ENCODE measurements at regions not wholly inside any gene's neighbourhood (a gene's known extent, or its start where the extent isn't known, plus 50 kb on each side); places are given as distances from the start of the nearest gene placed in this dataset.

- H3K27me3 ChIP-seq (ENCODE audit: insufficient read depth), result no peaks in the 10 kb centered on the region
Observed at GRCh38 chr11:119957951-119958350, 180.0 kb downstream of the TRIM29 start.

DNA sequence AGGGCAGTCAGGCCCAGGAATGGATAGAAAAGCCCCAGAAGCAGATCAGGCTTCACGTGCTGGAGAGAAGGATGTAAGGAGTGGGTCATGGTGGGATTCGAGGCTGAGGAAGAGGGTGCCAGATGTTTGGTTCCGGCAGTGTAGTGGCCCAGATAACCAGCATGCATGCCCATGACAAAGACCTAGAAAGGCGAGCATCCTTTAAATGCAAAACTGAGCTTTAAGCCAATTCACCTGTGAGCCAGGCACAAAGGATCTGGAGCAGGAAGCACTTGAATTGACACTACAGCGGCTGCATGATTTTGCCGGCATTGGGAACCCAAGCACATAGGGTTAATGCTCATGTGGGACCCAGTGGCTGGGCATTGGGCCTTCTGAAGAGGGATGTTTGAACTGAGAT is 185.5 kb downstream of the TRIM29 start:
- no peaks in the 10 kb centered on the region for H3K36me3 ChIP-seq (ENCODE audit: insufficient read depth)
- H3K27ac ChIP-seq (ENCODE audit: low read depth), result no peak overlapping the region
- H4K20me1 ChIP-seq (replicated peaks; ENCODE audit: insufficient read depth), result no peaks in the 10 kb centered on the region
- peaks cover 2% of the 10 kb centered on the region for H3K27me3 Mint-ChIP-seq (ENCODE audit: insufficient read depth, low read depth, poor library complexity)
- peaks cover 18% of the 10 kb centered on the region for H3K4me1 ChIP-seq (ENCODE audit: insufficient read depth)
- no peak overlapping the region for H3K4me3 ChIP-seq
- no peaks in the 10 kb centered on the region for H3K79me2 ChIP-seq (replicated peaks; ENCODE audit: insufficient read depth)
- no peak overlapping the region for H3K27ac Mint-ChIP-seq
- 0 out of 2 replicates have a peak overlapping the region, but pooled peaks have one; percentile 27 for H3K4me2 ChIP-seq
- peaks cover 9% of the 10 kb centered on the region for H3K4me1 Mint-ChIP-seq
- no peaks in the 10 kb centered on the region for H3K9me3 Mint-ChIP-seq
- peak; percentile 44 for DNase-seq (ENCODE audit: low spot score)
- no peak overlapping the region for H3K4me3 Mint-ChIP-seq
- H3F3A ChIP-seq (replicated peaks; ENCODE audit: low read depth), result no peaks in the 10 kb centered on the region
- H3K36me3 Mint-ChIP-seq (ENCODE audit: low read depth), result no peaks in the 10 kb centered on the region
- H3K9me2 ChIP-seq (ENCODE audit: insufficient read depth), result no peaks in the 10 kb centered on the region
- no peaks in the 10 kb centered on the region for H3K27me3 ChIP-seq (ENCODE audit: insufficient read depth)
- peak overlapping the region; percentile 70; the same call in 1 of the 2 replicates for H2AFZ ChIP-seq
- peak; percentile 60 for ATAC-seq
- TF ChIP-seq JUNB (IDR thresholded peaks at IDR 0.05; ENCODE audit: unreplicated experiment) (no peak), ZNF331 (CRISPR knock-in tag; IDR thresholded peaks at IDR 0.05; ENCODE audit: low read depth) (no peak), POLR2AphosphoS5 (IDR thresholded peaks at IDR 0.05; ENCODE audit: low read depth) (no peak), STAT1 (IDR thresholded peaks at IDR 0.05; ENCODE audit: unreplicated experiment) (no peak), REST (IDR thresholded peaks at IDR 0.05; ENCODE audit: unreplicated experiment) (no peak), EZH2 (IDR thresholded peaks at IDR 0.05; ENCODE audit: low read depth, unreplicated experiment) (no peak)
- TF ChIP-seq, protein P1, sequence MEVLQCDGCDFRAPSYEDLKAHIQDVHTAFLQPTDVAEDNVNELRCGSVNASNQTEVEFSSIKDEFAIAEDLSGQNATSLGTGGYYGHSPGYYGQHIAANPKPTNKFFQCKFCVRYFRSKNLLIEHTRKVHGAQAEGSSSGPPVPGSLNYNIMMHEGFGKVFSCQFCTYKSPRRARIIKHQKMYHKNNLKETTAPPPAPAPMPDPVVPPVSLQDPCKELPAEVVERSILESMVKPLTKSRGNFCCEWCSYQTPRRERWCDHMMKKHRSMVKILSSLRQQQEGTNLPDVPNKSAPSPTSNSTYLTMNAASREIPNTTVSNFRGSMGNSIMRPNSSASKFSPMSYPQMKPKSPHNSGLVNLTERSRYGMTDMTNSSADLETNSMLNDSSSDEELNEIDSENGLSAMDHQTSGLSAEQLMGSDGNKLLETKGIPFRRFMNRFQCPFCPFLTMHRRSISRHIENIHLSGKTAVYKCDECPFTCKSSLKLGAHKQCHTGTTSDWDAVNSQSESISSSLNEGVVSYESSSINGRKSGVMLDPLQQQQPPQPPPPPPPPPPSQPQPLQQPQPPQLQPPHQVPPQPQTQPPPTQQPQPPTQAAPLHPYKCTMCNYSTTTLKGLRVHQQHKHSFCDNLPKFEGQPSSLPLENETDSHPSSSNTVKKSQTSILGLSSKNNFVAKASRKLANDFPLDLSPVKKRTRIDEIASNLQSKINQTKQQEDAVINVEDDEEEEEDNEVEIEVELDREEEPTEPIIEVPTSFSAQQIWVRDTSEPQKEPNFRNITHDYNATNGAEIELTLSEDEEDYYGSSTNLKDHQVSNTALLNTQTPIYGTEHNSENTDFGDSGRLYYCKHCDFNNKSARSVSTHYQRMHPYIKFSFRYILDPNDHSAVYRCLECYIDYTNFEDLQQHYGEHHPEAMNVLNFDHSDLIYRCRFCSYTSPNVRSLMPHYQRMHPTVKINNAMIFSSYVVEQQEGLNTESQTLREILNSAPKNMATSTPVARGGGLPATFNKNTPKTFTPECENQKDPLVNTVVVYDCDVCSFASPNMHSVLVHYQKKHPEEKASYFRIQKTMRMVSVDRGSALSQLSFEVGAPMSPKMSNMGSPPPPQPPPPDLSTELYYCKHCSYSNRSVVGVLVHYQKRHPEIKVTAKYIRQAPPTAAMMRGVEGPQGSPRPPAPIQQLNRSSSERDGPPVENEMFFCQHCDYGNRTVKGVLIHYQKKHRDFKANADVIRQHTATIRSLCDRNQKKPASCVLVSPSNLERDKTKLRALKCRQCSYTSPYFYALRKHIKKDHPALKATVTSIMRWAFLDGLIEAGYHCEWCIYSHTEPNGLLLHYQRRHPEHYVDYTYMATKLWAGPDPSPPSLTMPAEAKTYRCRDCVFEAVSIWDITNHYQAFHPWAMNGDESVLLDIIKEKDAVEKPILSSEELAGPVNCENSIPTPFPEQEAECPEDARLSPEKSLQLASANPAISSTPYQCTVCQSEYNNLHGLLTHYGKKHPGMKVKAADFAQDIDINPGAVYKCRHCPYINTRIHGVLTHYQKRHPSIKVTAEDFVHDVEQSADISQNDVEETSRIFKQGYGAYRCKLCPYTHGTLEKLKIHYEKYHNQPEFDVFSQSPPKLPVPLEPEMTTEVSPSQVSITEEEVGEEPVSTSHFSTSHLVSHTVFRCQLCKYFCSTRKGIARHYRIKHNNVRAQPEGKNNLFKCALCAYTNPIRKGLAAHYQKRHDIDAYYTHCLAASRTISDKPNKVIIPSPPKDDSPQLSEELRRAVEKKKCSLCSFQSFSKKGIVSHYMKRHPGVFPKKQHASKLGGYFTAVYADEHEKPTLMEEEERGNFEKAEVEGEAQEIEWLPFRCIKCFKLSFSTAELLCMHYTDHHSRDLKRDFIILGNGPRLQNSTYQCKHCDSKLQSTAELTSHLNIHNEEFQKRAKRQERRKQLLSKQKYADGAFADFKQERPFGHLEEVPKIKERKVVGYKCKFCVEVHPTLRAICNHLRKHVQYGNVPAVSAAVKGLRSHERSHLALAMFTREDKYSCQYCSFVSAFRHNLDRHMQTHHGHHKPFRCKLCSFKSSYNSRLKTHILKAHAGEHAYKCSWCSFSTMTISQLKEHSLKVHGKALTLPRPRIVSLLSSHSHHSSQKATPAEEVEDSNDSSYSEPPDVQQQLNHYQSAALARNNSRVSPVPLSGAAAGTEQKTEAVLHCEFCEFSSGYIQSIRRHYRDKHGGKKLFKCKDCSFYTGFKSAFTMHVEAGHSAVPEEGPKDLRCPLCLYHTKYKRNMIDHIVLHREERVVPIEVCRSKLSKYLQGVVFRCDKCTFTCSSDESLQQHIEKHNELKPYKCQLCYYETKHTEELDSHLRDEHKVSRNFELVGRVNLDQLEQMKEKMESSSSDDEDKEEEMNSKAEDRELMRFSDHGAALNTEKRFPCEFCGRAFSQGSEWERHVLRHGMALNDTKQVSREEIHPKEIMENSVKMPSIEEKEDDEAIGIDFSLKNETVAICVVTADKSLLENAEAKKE (CRISPR knock-in tag; IDR thresholded peaks at IDR 0.05), result no peak
- TF ChIP-seq, protein P2, sequence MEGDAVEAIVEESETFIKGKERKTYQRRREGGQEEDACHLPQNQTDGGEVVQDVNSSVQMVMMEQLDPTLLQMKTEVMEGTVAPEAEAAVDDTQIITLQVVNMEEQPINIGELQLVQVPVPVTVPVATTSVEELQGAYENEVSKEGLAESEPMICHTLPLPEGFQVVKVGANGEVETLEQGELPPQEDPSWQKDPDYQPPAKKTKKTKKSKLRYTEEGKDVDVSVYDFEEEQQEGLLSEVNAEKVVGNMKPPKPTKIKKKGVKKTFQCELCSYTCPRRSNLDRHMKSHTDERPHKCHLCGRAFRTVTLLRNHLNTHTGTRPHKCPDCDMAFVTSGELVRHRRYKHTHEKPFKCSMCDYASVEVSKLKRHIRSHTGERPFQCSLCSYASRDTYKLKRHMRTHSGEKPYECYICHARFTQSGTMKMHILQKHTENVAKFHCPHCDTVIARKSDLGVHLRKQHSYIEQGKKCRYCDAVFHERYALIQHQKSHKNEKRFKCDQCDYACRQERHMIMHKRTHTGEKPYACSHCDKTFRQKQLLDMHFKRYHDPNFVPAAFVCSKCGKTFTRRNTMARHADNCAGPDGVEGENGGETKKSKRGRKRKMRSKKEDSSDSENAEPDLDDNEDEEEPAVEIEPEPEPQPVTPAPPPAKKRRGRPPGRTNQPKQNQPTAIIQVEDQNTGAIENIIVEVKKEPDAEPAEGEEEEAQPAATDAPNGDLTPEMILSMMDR (conservative IDR thresholded peaks at IDR 0.05; ENCODE audit: low read depth in 2 of 2), result no peak

More at GRCh38 chr11:119957951-119958350, 180.0 kb downstream of the TRIM29 start:
- Mint-ChIP-seq H3K27me3 (ENCODE audit: insufficient read depth, low read depth, poor library complexity) (peaks cover 2% of the 10 kb centered on the region), H3K36me3 (ENCODE audit: low read depth) (no peaks in the 10 kb centered on the region), H3K4me3 (no peak overlapping the region), H3K4me1 (peaks cover 2% of the 10 kb centered on the region), H3K27ac (no peak overlapping the region), H3K9me3 (no peaks in the 10 kb centered on the region)
- Histone ChIP-seq H3K4me1 (ENCODE audit: insufficient read depth) (peaks cover 13% of the 10 kb centered on the region), H3K36me3 (ENCODE audit: insufficient read depth) (no peaks in the 10 kb centered on the region), H4K20me1 (replicated peaks; ENCODE audit: insufficient read depth) (no peaks in the 10 kb centered on the region), H3K79me2 (replicated peaks; ENCODE audit: insufficient read depth) (no peaks in the 10 kb centered on the region), H3F3A (replicated peaks; ENCODE audit: low read depth) (no peaks in the 10 kb centered on the region), H3K4me3 (no peak overlapping the region), H2AFZ (no peak overlapping the region), H3K27ac (ENCODE audit: low read depth) (no peak overlapping the region), H3K4me2 (no peak overlapping the region), H3K9me2 (ENCODE audit: insufficient read depth) (no peaks in the 10 kb centered on the region)
- ATAC-seq, result no peak
- no peak for TF ChIP-seq EZH2phosphoT487 (IDR thresholded peaks at IDR 0.05; ENCODE audit: unreplicated experiment)
- no peak for TF ChIP-seq ZNF114 (CRISPR knock-in tag; IDR thresholded peaks at IDR 0.05)
- no peak for DNase-seq (ENCODE audit: low spot score)
